HG03354 (cell line): ENCODE measurements at regions not wholly inside any gene's neighbourhood (a gene's known extent, or its start where the extent isn't known, plus 50 kb on each side); places are given as distances from the start of the nearest gene placed in this dataset.
"Not testable (repeated sequence)": the region's sequence is repeated elsewhere in the genome, so short reads cannot be mapped to it uniquely, and the experiment has no call there.

Experiments used
- ATAC-seq: cut with Tn5 transposase; IDR thresholded peaks from one replicate; pipeline ENCODE4 v1.9.1; 2021; ENCODE audit warnings: mild to moderate bottlenecking; ENCODE audit not compliant: unreplicated experiment, poor library complexity, severe bottlenecking

GRCh38 chr3:74978684-74979083 lies 364.2 kb upstream of the CNTN3 start:
- ATAC-seq, result no peak

- ATAC-seq, result not testable (repeated sequence)
These were observed 370.8 kb upstream of the CNTN3 start for GRCh38 chr3:74985028-74985904.

DNA sequence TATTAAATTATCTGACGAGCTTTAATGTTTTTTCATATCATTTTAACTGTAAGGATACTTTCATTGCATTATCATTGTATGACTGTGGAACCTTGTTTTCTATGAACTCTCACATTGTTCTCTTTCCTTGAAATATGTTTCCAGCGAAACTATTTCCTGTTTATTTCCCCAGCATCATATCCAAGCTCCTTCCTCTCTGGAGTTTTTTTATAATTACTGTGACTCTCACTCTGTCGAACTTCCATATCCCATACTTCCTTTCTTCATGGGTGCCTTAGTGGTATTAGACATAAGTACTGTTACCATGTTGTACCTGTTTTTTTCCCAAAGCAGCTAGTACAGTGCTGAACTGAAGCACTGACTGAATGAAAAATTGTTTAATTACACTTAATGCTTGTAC lies 373.6 kb upstream of the CNTN3 start:
- no peak for ATAC-seq

- ATAC-seq, result no peak
These were observed 378.4 kb upstream of the CNTN3 start for GRCh38 chr3:74992898-74993297.

DNA sequence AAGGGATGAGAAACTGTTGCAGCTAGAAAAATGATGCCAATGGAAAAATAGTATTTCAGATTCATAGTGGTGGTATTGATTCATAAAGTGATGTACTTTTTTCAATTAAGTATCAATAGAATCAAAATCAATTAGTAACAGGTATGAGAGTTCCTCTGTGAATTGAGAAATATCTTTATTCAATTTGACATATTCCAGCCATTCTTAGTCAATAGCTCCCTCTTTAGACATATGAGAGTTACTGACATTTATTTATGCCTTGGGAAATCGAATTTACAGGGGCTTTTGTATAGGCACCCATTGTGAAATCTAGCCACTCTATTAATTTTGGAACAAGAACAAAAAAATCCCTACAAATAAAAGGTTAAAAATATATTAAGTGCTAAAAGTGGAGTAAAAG lies 386.9 kb upstream of the CNTN3 start:
- ATAC-seq, result no peak

DNA sequence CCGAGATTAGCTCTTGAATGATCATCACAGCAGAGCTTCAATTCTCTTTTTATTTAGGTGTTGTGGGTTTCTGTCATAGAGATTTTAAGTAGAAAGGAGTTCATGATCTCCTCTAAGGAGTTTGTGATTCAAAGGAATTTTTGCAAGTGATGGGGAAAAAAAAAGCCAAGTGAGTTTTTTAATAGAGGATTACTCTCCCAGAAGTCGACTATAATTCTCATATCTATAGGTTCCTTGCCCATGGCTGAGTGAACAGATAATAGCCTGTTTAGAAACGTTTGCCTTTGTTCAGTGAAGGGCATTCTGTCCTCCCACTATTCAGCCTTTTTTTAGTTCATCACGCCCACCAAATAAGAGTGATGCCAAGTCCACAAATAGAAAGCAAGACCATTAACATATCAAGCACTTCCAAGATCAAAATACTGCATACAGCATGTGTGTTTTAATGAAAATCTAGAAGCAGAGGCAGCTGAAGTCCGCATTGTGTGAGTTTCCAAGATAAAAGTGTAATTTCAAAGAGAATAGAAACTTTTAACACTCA lies 398.4 kb upstream of the CNTN3 start:
- no peak for ATAC-seq

DNA sequence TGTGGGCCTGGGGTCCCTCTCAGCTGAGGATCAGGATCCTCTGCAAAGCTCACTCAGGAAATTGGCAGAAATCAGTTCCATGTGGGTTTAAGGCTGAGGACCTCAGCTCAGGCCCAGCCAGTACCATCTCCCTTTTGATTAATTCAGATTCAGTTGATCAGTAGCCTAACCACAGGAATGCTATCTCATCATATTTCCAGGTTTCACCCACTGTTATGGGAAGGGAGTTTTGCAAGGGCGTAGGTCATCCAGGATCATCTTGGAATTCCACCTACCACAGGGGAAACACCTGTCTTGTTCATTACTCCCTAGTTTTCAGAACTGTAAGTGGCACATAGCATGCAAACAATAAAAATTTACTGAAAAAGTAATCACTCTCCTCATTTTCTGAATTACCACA lies 399.5 kb upstream of the CNTN3 start:
- ATAC-seq, result no peak

DNA sequence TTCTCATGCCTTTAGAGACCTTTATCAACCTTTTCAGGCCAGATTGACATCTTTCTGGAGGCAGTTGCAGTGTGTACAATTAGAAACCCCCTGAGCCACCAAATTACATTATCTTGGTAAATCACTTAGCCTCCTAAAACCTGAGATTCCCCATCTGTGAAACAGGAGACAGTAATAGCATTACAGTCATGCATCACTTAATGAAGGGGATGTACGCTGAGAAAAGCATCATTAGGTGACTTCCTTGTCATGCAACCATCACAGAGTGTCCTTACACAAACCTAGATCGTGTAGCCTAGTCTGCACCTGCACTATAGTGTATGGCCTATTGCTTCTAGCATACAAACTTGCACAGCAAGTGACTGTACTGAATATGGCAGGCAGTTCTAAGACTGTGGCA lies 400.8 kb upstream of the CNTN3 start:
- no peak for ATAC-seq

- no peak for ATAC-seq
These were observed 420.7 kb upstream of the CNTN3 start for GRCh38 chr3:75035146-75035545.

DNA sequence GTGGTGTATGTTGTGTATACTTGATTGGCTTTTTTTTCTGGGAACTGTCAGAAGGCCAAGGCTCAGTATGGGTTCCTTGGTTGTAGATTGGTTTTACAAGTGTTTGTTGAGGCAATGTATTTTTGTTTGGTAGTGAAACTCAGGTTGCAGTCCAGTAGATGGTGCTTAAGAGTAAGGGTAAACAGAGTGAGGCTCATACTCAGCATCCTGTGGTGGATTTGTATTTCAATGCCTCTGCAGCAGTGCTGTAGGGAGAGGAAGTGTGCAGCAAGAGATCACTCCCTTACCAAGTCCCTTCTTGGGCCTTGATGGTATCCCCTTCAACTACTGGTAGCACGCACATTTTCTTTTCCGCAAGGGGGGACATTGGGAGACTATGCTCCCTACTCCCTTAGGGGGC lies 428.5 kb upstream of the CNTN3 start:
- no peak for ATAC-seq

- no peak for ATAC-seq
These were observed 434.2 kb upstream of the CNTN3 start for GRCh38 chr3:75048650-75049049.

DNA sequence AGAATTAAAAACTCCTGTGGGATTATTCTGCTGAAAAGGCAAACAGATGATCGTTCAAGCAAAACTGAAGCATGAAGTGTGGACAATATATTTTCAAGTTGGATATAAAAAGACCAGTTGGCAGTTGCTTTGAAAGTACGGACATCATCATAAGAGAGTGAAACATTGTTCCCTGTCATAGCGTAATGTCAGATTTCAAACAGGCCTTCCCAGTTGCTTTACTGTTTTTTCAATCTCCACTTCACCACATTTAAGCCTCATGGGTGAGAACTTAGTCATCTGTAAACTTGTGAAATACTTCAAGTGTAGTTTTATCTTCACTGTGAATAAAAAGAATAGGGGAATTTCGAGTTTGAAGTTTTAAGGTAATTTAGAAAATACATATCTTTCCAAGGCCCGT lies 435.1 kb upstream of the CNTN3 start:
- ATAC-seq, result no peak

DNA sequence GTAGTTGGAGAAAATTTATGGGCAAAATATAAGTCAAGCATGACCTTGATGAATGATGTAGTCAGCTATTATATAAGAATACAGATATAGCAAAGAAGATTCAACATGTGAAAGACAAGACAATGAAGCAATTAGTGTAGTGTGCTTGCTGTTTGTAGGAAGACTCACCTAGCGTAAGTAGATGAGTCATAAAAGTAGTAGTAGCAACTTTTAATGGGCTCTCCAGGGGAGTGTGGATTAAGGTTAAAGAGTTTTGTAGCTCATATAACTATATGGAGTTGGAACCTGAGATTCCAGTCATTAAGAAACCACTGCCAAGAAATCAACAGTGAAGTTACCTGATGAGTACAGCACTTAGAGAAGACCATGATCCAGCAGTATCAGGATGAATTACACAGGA lies 444.7 kb upstream of the CNTN3 start:
- no peak for ATAC-seq

GRCh38 chr3:75061806-75062205 lies 447.3 kb upstream of the CNTN3 start:
- no peak for ATAC-seq

DNA sequence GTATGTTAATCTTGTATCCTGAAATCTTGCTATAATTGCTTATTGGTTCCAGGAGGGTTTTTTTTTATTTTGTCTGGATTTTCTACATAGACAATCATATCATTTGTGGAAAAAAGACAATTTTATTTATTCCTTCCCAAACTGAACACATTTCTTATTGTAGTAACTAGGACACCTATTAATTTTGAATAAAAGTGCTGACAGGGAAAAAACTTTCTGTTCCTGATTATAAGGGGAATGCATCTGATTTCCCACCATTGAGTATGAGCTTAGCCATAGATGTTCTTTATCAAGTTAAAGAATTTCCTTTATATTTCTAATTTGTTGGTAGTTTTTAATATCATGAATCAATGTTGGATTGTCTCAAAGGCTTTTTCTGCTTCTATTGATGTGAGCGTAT lies 460.7 kb upstream of the CNTN3 start:
- ATAC-seq, result no peak

DNA sequence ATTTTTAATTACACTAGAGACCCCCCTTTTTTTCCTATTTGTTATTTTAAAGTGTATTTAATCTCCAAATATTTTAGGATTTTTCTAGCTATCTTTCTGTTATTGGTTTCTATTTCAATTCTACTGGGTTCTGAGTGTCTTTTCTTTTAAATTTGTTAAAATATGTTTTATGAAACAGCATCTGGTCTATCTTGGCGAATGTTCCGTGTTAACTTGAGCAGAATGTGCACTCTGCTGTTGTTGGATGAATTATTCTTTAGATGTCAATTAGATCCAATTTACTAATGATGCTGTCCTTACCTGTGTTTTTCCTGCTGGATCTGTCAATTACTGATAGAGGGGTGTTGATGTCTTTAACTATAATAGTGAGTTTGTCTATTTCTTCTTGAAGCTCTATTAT lies 462.0 kb upstream of the CNTN3 start:
- no peak for ATAC-seq

- no peak for ATAC-seq
These were observed 463.8 kb upstream of the CNTN3 start for GRCh38 chr3:75078290-75078689.

- ATAC-seq, result no peak
These were observed 468.4 kb upstream of the CNTN3 start for GRCh38 chr3:75082845-75083244.

- ATAC-seq, result no peak
These were observed 475.4 kb upstream of the CNTN3 start for GRCh38 chr3:75089841-75090240.

DNA sequence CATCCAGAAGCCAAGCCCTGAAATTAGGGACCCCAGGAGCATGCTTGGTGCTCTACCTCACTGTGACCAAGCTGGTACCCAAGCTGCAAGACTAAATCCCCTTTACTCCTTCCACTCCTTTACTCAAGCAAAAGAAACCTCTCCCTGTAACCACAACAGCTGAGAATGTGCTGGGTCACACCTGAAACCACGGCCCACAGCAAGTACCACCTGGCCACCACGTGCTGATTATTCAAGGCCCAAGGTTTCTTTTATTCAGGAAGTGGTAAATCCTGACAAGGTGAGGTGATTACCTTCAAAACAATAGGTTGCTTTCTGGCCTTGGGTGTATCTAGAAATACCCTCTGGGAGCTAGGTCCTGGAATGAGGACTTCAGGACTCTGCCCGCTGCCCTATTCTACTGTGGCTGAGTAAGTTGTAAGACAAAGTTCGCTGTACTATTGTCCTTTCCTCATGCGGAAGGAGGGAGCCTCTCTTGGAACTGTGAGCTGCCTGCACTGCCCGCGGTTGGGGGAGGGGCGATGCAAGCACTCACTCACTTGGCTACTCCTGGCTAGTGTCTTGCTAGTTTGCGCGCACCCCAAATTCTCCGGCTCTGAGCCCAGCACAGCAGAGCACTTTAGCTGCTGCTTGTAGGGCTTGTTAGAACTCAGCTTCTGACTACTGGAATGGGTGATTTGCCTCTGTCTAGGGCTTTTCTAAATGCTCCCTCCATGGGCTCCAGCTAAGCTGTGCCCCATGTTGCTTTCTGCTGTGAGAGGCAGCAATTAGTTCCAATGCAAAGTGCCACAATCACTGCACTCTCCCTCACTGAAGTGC lies 487.1 kb upstream of the CNTN3 start:
- ATAC-seq, result no peak

DNA sequence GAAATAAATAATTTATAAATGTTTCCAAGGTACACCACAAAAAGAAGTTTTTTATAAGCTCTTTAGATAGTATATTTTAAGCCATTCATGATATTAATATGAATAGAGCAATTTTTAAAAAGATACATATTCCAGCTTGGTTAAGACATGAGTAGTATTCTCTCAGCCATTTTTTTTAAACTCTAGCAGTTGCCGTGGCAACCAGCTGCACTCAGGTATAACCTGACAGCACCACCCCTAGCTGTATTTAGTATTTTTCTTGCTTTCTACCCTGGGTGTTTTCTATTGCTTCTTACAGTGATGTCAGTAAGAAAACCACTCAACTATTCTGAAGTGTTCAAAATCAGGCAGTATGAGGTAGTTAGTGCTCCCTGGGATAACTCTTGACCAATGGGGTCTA lies 496.3 kb upstream of the CNTN3 start:
- no peak for ATAC-seq
